ENCODE measurements at regions not wholly inside any gene's neighbourhood (a gene's known extent, or its start where the extent isn't known, plus 50 kb on each side); places are given as distances from the start of the nearest gene placed in this dataset.

GRCh38 chr2:12256206-12256605, 460.5 kb upstream of the TRIB2 start:
- no peak overlapping the region for H3K9ac ChIP-seq (ENCODE audit: low read depth, low read length)
- H3K9me3 ChIP-seq (ENCODE audit: insufficient read depth, low read length, severe bottlenecking): no peaks in the 10 kb centered on the region
- H4K20me1 ChIP-seq (ENCODE audit: insufficient read depth, low read length): no peaks in the 10 kb centered on the region
- no peak for ATAC-seq (ENCODE audit: insufficient read depth, low read depth)
- H3K4me1 ChIP-seq (ENCODE audit: insufficient read depth, low read length): no peaks in the 10 kb centered on the region
- TF ChIP-seq CTCF (IDR thresholded peaks at IDR 0.05; ENCODE audit: borderline replicate concordance, extremely low read depth, low read length, poor library complexity, severe bottlenecking) (no peak), EZH2 (IDR thresholded peaks at IDR 0.05; ENCODE audit: borderline replicate concordance, low read depth, low read length, severe bottlenecking) (no peak)
- no peak overlapping the region for H3K27ac ChIP-seq (ENCODE audit: low read length)
- no peak overlapping the region for H2AFZ ChIP-seq (ENCODE audit: low read depth, low read length)
- no peak overlapping the region for H3K4me3 ChIP-seq (ENCODE audit: low read depth in 1 of 2, low read length in 2 of 2)
- H3K79me2 ChIP-seq (ENCODE audit: insufficient read depth, low read length): no peaks in the 10 kb centered on the region
- no peaks in the 10 kb centered on the region for H3K27me3 ChIP-seq (ENCODE audit: insufficient read depth, low read length, poor library complexity)
- no peak for DNase-seq
- H3K36me3 ChIP-seq (ENCODE audit: insufficient read depth, low read length): no peaks in the 10 kb centered on the region
- no peak overlapping the region for H3K4me2 ChIP-seq (ENCODE audit: insufficient read depth, low read length)

- DNase-seq: no peak
- H3K27ac ChIP-seq (ENCODE audit: low read length): no peak overlapping the region
- no peak for ATAC-seq (ENCODE audit: insufficient read depth, low read depth)
- H3K4me1 ChIP-seq (ENCODE audit: insufficient read depth, low read length): no peaks in the 10 kb centered on the region
- no peaks in the 10 kb centered on the region for H3K27me3 ChIP-seq (ENCODE audit: insufficient read depth, low read length, poor library complexity)
- no peaks in the 10 kb centered on the region for H4K20me1 ChIP-seq (ENCODE audit: insufficient read depth, low read length)
- no peaks in the 10 kb centered on the region for H3K36me3 ChIP-seq (ENCODE audit: insufficient read depth, low read length)
- H3K4me3 ChIP-seq (ENCODE audit: low read depth in 1 of 2, low read length in 2 of 2): no peak overlapping the region
- no peaks in the 10 kb centered on the region for H3K79me2 ChIP-seq (ENCODE audit: insufficient read depth, low read length)
- 0 out of 2 replicates have a peak overlapping the region, but pooled peaks have one; percentile 13 for H2AFZ ChIP-seq (ENCODE audit: low read depth, low read length)
- no peak overlapping the region for H3K4me2 ChIP-seq (ENCODE audit: insufficient read depth, low read length)
- no peak for TF ChIP-seq EZH2 (IDR thresholded peaks at IDR 0.05; ENCODE audit: borderline replicate concordance, low read depth, low read length, severe bottlenecking)
- no peak for TF ChIP-seq CTCF (IDR thresholded peaks at IDR 0.05; ENCODE audit: borderline replicate concordance, extremely low read depth, low read length, poor library complexity, severe bottlenecking)
- H3K9me3 ChIP-seq (ENCODE audit: insufficient read depth, low read length, severe bottlenecking): no peaks in the 10 kb centered on the region
- no peak overlapping the region for H3K9ac ChIP-seq (ENCODE audit: low read depth, low read length)
Measured at GRCh38 chr2:12257476-12257875, 459.3 kb upstream of the TRIB2 start.

- no peak for TF ChIP-seq CTCF (IDR thresholded peaks at IDR 0.05; ENCODE audit: borderline replicate concordance, extremely low read depth, low read length, poor library complexity, severe bottlenecking)
- no peak for TF ChIP-seq EZH2 (IDR thresholded peaks at IDR 0.05; ENCODE audit: borderline replicate concordance, low read depth, low read length, severe bottlenecking)
- Histone ChIP-seq H2AFZ (ENCODE audit: low read depth, low read length) (no peak overlapping the region; the same call in 1 of the 2 replicates), H3K27ac (ENCODE audit: low read length) (no peak overlapping the region), H4K20me1 (ENCODE audit: insufficient read depth, low read length) (no peaks in the 10 kb centered on the region), H3K4me1 (ENCODE audit: insufficient read depth, low read length) (no peaks in the 10 kb centered on the region), H3K79me2 (ENCODE audit: insufficient read depth, low read length) (no peaks in the 10 kb centered on the region), H3K36me3 (ENCODE audit: insufficient read depth, low read length) (no peaks in the 10 kb centered on the region), H3K9ac (ENCODE audit: low read depth, low read length) (no peak overlapping the region), H3K27me3 (ENCODE audit: insufficient read depth, low read length, poor library complexity) (no peaks in the 10 kb centered on the region), H3K9me3 (ENCODE audit: insufficient read depth, low read length, severe bottlenecking) (no peaks in the 10 kb centered on the region), H3K4me3 (ENCODE audit: low read depth in 1 of 2, low read length in 2 of 2) (no peak overlapping the region), H3K4me2 (ENCODE audit: insufficient read depth, low read length) (no peak overlapping the region)
- DNase-seq (no peak), ATAC-seq (ENCODE audit: insufficient read depth, low read depth) (no peak)
Measured at GRCh38 chr2:12259493-12259892, 457.2 kb upstream of the TRIB2 start.
